CD4-positive, alpha-beta T cell treated with Interleukin-15 for 1 hour (primary cell): ENCODE measurements at regions not wholly inside any gene's neighbourhood (a gene's known extent, or its start where the extent isn't known, plus 50 kb on each side); places are given as distances from the start of the nearest gene placed in this dataset.
"Not testable (repeated sequence)": the region's sequence is repeated elsewhere in the genome, so short reads cannot be mapped to it uniquely, and the experiment has no call there.

Experiments
- DNase-seq: peaks from one replicate; pipeline ENCODE4 v3.0.0-alpha.2; 2020

- DNase-seq = no peak
Measured at GRCh38 chr3:174462916-174463315, 396.2 kb upstream of the NAALADL2 start.

- no peak for DNase-seq
Measured at GRCh38 chr3:174465177-174465576, 394.0 kb upstream of the NAALADL2 start.

GRCh38 chr3:174466471-174467054, 392.6 kb upstream of the NAALADL2 start:
- no peak for DNase-seq

- no peak for DNase-seq
Measured at GRCh38 chr3:174477491-174477890, 381.6 kb upstream of the NAALADL2 start.

GRCh38 chr3:174480767-174481166, 378.4 kb upstream of the NAALADL2 start:
- DNase-seq = no peak

- DNase-seq = no peak
Measured at GRCh38 chr3:174482541-174482940, 376.6 kb upstream of the NAALADL2 start.

GRCh38 chr3:174483254-174483653, 375.9 kb upstream of the NAALADL2 start:
- DNase-seq = no peak

GRCh38 chr3:174483856-174484255, 375.3 kb upstream of the NAALADL2 start:
- not testable (repeated sequence) for DNase-seq

GRCh38 chr3:174488527-174488926, 370.6 kb upstream of the NAALADL2 start:
- DNase-seq = no peak

GRCh38 chr3:174495311-174495710, 363.8 kb upstream of the NAALADL2 start:
- no peak for DNase-seq

- DNase-seq = no peak
Measured at GRCh38 chr3:174495928-174496327, 363.2 kb upstream of the NAALADL2 start.

GRCh38 chr3:174498638-174499037, 360.5 kb upstream of the NAALADL2 start:
- DNase-seq = no peak

GRCh38 chr3:174505266-174505665, 353.9 kb upstream of the NAALADL2 start:
- no peak for DNase-seq

- no peak for DNase-seq
Measured at GRCh38 chr3:174524203-174524602, 334.9 kb upstream of the NAALADL2 start.

GRCh38 chr3:174529298-174529697, 329.8 kb upstream of the NAALADL2 start:
- DNase-seq = no peak

- no peak for DNase-seq
Measured at GRCh38 chr3:174531262-174531982, 327.7 kb upstream of the NAALADL2 start.

- DNase-seq = no peak
Measured at GRCh38 chr3:174532216-174532615, 326.9 kb upstream of the NAALADL2 start.

GRCh38 chr3:174532776-174533175, 326.4 kb upstream of the NAALADL2 start:
- no peak for DNase-seq

GRCh38 chr3:174533286-174533685, 325.8 kb upstream of the NAALADL2 start:
- DNase-seq = no peak

GRCh38 chr3:174536319-174536718, 322.8 kb upstream of the NAALADL2 start:
- no peak for DNase-seq

GRCh38 chr3:174538151-174538550, 321.0 kb upstream of the NAALADL2 start:
- DNase-seq = no peak

GRCh38 chr3:174540116-174540908, 318.8 kb upstream of the NAALADL2 start:
- no peak for DNase-seq

GRCh38 chr3:174541708-174542315, 317.3 kb upstream of the NAALADL2 start:
- no peak for DNase-seq
